Right ventricle myocardium inferior (tissue), 1 donor: ENCODE measurements at regions not wholly inside any gene's neighbourhood (a gene's known extent, or its start where the extent isn't known, plus 50 kb on each side); places are given as distances from the start of the nearest gene placed in this dataset.

Experiments used
- ATAC-seq: fragments of 200-7000 bp; cut with Tn5 transposase; one replicate; pipeline ENCODE4 v1.9.1; 2020; ENCODE audit warnings: mild to moderate bottlenecking, moderate library complexity
- DNase-seq: peaks from one replicate; pipeline ENCODE4 v3.0.0; 2021; ENCODE audit errors: missing footprints
- intact Hi-C: fragments of 100-400 bp; cut with DNase I; formaldehyde crosslinking; loops from one replicate; pipeline ENCODE4 v1.11.0; 2022
- donor health status: DM: no; HTN: yes; CAD: no; lungs with severe emphysema.

GRCh38 chr3:137061186-137061585, 103.4 kb downstream of the IL20RB start:
- intact Hi-C loops: no loop called here
- ATAC-seq (no peak), DNase-seq (no peak)

- no peak for DNase-seq
- intact Hi-C loops: no loop called here
- no peak for ATAC-seq
Measured at GRCh38 chr3:137062250-137062649, 104.5 kb downstream of the IL20RB start.

GRCh38 chr3:137065381-137065780, 107.6 kb downstream of the IL20RB start:
- intact Hi-C loops: no loop called here
- DNase-seq: no peak
- ATAC-seq: no peak

GRCh38 chr3:137066092-137066491, 108.3 kb downstream of the IL20RB start:
- DNase-seq: no peak
- intact Hi-C loops: no loop called here

GRCh38 chr3:137071104-137071503, 113.3 kb downstream of the IL20RB start:
- ATAC-seq: no peak
- intact Hi-C loops: no loop called here
- no peak for DNase-seq

More at GRCh38 chr3:137066092-137066491, 108.3 kb downstream of the IL20RB start:
- ATAC-seq: no peak

GRCh38 chr3:137075020-137075419, 117.2 kb downstream of the IL20RB start:
- no peak for ATAC-seq
- DNase-seq: no peak
- intact Hi-C loops: loop anchor here (5.0 kb wide), 1 partner anchor 1268 kb away; no protein-coding TSS in a partner anchor

GRCh38 chr3:137078040-137078439, 120.3 kb downstream of the IL20RB start:
- intact Hi-C loops: loop anchor here (5.0 kb wide), 1 partner anchor 1271 kb away; no protein-coding TSS in a partner anchor
- DNase-seq: no peak
- ATAC-seq: no peak

- no peak for DNase-seq
- intact Hi-C loops: loop anchor here (5.0 kb wide), 1 partner anchor 1272 kb away; no protein-coding TSS in a partner anchor
- no peak for ATAC-seq
Measured at GRCh38 chr3:137079571-137079970, 121.8 kb downstream of the IL20RB start.

- DNase-seq (no peak), ATAC-seq (no peak)
- intact Hi-C loops: no loop called here
Measured at GRCh38 chr3:137081711-137082110, 123.9 kb downstream of the IL20RB start.

GRCh38 chr3:137082763-137083162, 125.0 kb downstream of the IL20RB start:
- intact Hi-C loops: no loop called here

GRCh38 chr3:137083332-137083731, 125.5 kb downstream of the IL20RB start:
- DNase-seq (no peak), ATAC-seq (no peak)
- intact Hi-C loops: no loop called here

More at GRCh38 chr3:137082763-137083162, 125.0 kb downstream of the IL20RB start:
- ATAC-seq (no peak), DNase-seq (no peak)

GRCh38 chr3:137084586-137084985, 126.8 kb downstream of the IL20RB start:
- DNase-seq: no peak
- no peak for ATAC-seq
- intact Hi-C loops: no loop called here

- DNase-seq (no peak), ATAC-seq (no peak)
- intact Hi-C loops: no loop called here
Measured at GRCh38 chr3:137097386-137097785, 139.6 kb downstream of the IL20RB start.

GRCh38 chr3:137097852-137098251, 140.1 kb downstream of the IL20RB start:
- ATAC-seq: no peak
- no peak for DNase-seq
- intact Hi-C loops: no loop called here

GRCh38 chr3:137099364-137100219, 141.8 kb downstream of the IL20RB start:
- ATAC-seq: peak; percentile 52
- DNase-seq: no peak
- intact Hi-C loops: loop anchor here (10.0 kb wide), 1 partner anchor 845 kb away; no protein-coding TSS in a partner anchor

- no peak for DNase-seq
- no peak for ATAC-seq
- intact Hi-C loops: loop anchor here (10.0 kb wide), 1 partner anchor 844 kb away; no protein-coding TSS in a partner anchor
Measured at GRCh38 chr3:137100326-137100725, 142.5 kb downstream of the IL20RB start.

GRCh38 chr3:137103739-137104138, 146.0 kb downstream of the IL20RB start:
- no peak for ATAC-seq
- intact Hi-C loops: loop anchor here (10.0 kb wide), 1 partner anchor 841 kb away; no protein-coding TSS in a partner anchor
- no peak for DNase-seq

GRCh38 chr3:137105277-137105977, 147.6 kb downstream of the IL20RB start:
- no peak for DNase-seq
- intact Hi-C loops: loop anchor here (5.0 to 10.0 kb wide), 3 partner anchors 839 to 947 kb away; no protein-coding TSS in a partner anchor
- ATAC-seq: peak; percentile 72

- intact Hi-C loops: loop anchor here (5.0 to 10.0 kb wide), 3 partner anchors 838 to 946 kb away; no protein-coding TSS in a partner anchor
- ATAC-seq: no peak
Measured at GRCh38 chr3:137106612-137107240, 148.9 kb downstream of the IL20RB start.

More at GRCh38 chr3:137106612-137107240, 148.9 kb downstream of the IL20RB start:
- no peak for DNase-seq
